Neural progenitor cell (in vitro differentiated cells): ENCODE measurements at regions not wholly inside any gene's neighbourhood (a gene's known extent, or its start where the extent isn't known, plus 50 kb on each side); places are given as distances from the start of the nearest gene placed in this dataset.

Experiments
- CTCF ChIP-seq: fragments of 200-600 bp; sonication (generic); IDR thresholded peaks from 2 replicates; pipeline ENCODE4 v1.5.1; 2017; ENCODE audit warnings: antibody characterized with exemption, mild to moderate bottlenecking
- EZH2 ChIP-seq: fragments of 200-600 bp; sonication (generic); IDR thresholded peaks from 2 replicates; pipeline ENCODE4 v1.6.1; 2017; ENCODE audit warnings: antibody characterized with exemption, mild to moderate bottlenecking, moderate library complexity
- EZH2phosphoT487 ChIP-seq: fragments of 200-600 bp; sonication (generic); IDR thresholded peaks from 2 replicates; pipeline ENCODE4 v1.6.1; 2017; ENCODE audit warnings: antibody characterized with exemption

- TF ChIP-seq EZH2 (no peak), EZH2phosphoT487 (no peak), CTCF (no peak)
Observed at GRCh38 chr20:7124120-7124519, 356.6 kb downstream of the BMP2 start.
